ENCODE measurements at regions not wholly inside any gene's neighbourhood (a gene's known extent, or its start where the extent isn't known, plus 50 kb on each side); places are given as distances from the start of the nearest gene placed in this dataset.

GRCh38 chr7:131724776-131725345, 168.4 kb upstream of the PODXL start:
- TF ChIP-seq CTCF (IDR thresholded peaks at IDR 0.05) (no peak), EZH2 (IDR thresholded peaks at IDR 0.05; ENCODE audit: borderline replicate concordance, insufficient read depth, low read depth, low read length, poor library complexity, severe bottlenecking) (no peak)
